ENCODE measurements at regions not wholly inside any gene's neighbourhood (a gene's known extent, or its start where the extent isn't known, plus 50 kb on each side); places are given as distances from the start of the nearest gene placed in this dataset.
A peak's percentile ranks its signal among the peaks of the same experiment; 100 is the strongest.

DNA sequence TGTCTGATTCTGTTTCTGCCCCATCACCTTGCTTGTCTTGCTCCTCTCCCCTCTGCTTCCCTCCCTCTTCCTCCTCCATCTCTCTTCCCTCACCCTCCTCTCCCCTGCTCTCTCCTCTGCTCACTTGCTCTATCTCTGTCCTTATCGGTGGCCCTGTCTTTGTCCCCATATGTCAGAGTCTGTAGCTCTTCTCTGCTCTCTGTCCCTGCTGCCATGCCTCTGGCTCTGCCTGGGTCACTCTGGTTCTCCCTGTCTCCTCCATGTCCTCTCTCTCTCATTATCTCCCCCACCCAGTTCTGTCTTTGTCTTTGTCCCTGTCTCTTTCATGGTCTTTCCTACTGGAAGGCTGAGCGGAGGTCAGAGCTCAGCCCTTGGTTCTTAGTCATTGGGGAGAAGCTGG is 169.1 kb upstream of the NLRP1 start:
- Mint-ChIP-seq H3K4me1 (peaks cover 3% of the 10 kb centered on the region), H3K4me3 (no peak overlapping the region), H3K27ac (no peak overlapping the region), H3K9me3 (no peaks in the 10 kb centered on the region), H3K36me3 (no peaks in the 10 kb centered on the region), H3K27me3 (ENCODE audit: insufficient read depth, low read depth) (peaks cover 10% of the 10 kb centered on the region)
- H3K9ac ChIP-seq, result no peak overlapping the region
- TF ChIP-seq, protein P1, sequence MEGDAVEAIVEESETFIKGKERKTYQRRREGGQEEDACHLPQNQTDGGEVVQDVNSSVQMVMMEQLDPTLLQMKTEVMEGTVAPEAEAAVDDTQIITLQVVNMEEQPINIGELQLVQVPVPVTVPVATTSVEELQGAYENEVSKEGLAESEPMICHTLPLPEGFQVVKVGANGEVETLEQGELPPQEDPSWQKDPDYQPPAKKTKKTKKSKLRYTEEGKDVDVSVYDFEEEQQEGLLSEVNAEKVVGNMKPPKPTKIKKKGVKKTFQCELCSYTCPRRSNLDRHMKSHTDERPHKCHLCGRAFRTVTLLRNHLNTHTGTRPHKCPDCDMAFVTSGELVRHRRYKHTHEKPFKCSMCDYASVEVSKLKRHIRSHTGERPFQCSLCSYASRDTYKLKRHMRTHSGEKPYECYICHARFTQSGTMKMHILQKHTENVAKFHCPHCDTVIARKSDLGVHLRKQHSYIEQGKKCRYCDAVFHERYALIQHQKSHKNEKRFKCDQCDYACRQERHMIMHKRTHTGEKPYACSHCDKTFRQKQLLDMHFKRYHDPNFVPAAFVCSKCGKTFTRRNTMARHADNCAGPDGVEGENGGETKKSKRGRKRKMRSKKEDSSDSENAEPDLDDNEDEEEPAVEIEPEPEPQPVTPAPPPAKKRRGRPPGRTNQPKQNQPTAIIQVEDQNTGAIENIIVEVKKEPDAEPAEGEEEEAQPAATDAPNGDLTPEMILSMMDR (IDR thresholded peaks at IDR 0.05), result no peak
- TF ChIP-seq EZH2 (IDR thresholded peaks at IDR 0.05) (no peak), EZH2phosphoT487 (IDR thresholded peaks at IDR 0.05) (no peak)
- no peak overlapping the region for H2AFZ ChIP-seq (replicated peaks)
- no peak for DNase-seq (ENCODE audit: low spot score)
- no peak overlapping the region for H3K4me3 ChIP-seq
- H3K27ac ChIP-seq, result no peak overlapping the region
- no peaks in the 10 kb centered on the region for H3K9me3 ChIP-seq (ENCODE audit: low read depth)
- no peaks in the 10 kb centered on the region for H4K20me1 ChIP-seq (ENCODE audit: low read depth)
- no peaks in the 10 kb centered on the region for H3K4me1 ChIP-seq
- H3K36me3 ChIP-seq, result no peaks in the 10 kb centered on the region
- no peak overlapping the region for H3K4me2 ChIP-seq
- H3K27me3 ChIP-seq, result no peaks in the 10 kb centered on the region
- no peaks in the 10 kb centered on the region for H3F3A ChIP-seq (ENCODE audit: low read depth)
- no peaks in the 10 kb centered on the region for H3K79me2 ChIP-seq (ENCODE audit: low read depth)

DNA sequence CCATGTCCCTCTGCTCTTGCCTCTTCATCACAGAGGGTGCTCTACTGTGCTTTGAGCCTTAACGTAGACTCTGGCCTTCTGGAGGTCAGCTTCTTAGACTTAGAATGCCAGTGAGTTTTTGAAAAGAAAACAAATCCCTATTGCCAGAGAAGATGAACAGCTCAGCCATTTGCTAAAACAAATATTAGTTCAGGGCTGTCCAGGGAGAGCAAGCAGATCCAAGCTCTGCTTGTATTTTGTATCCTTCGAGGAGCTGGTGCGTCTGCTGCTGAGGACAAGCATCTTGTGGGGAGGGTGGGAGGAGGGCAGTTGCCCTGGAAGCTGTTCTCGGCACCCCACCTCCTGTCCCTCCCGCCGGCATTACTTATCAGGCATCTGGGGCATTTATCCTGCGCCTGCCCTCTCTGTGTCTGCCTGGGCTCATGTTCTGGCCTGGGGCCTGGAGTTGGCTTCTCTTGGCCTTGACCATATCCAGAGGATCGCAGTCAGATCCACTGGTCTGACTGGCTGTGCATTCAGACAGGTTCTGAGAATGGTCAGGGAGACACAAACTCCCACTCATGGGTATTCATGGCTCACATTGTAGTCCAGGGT is 173.1 kb upstream of the NLRP1 start:
- Histone ChIP-seq H3K79me2 (ENCODE audit: low read depth) (no peaks in the 10 kb centered on the region), H3K4me1 (no peaks in the 10 kb centered on the region), H3K9me3 (ENCODE audit: low read depth) (no peaks in the 10 kb centered on the region), H3K27ac (no peak overlapping the region), H3K27me3 (no peaks in the 10 kb centered on the region), H3K4me2 (no peak overlapping the region), H4K20me1 (ENCODE audit: low read depth) (no peaks in the 10 kb centered on the region), H2AFZ (replicated peaks) (no peak overlapping the region), H3K9ac (no peak overlapping the region), H3K36me3 (no peaks in the 10 kb centered on the region), H3K4me3 (no peak overlapping the region), H3F3A (ENCODE audit: low read depth) (no peaks in the 10 kb centered on the region)
- peaks cover 10% of the 10 kb centered on the region for H3K27me3 Mint-ChIP-seq (ENCODE audit: insufficient read depth, low read depth)
- H3K4me3 Mint-ChIP-seq, result no peak overlapping the region
- H3K36me3 Mint-ChIP-seq, result no peaks in the 10 kb centered on the region
- H3K9me3 Mint-ChIP-seq, result peaks cover 7% of the 10 kb centered on the region
- no peak for TF ChIP-seq EZH2phosphoT487 (IDR thresholded peaks at IDR 0.05)
- no peak for TF ChIP-seq EZH2 (IDR thresholded peaks at IDR 0.05)
- TF ChIP-seq, protein P1 (IDR thresholded peaks at IDR 0.05), result no peak
- H3K4me1 Mint-ChIP-seq, result no peaks in the 10 kb centered on the region
- H3K27ac Mint-ChIP-seq, result peak overlapping the region; percentile 36
- DNase-seq (ENCODE audit: low spot score), result no peak

DNA sequence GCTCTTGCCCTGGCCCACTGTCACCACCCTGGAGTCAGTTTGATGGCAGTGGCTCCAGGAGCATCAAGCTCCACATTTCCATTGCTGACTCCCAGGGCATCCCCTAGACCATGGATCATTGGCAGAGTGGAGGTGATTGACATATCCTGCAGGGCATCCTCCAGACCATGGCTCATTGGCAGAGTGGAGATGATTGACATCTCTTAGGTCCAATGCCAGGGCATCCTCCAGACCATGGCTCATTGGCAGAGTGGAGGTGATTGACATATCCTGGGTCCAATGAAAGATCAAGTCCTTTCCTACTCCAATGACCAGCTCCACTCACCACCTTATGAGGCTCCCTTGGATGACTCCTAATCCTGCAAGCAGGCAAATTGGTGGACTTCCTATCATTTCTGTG is 174.3 kb upstream of the NLRP1 start:
- H3K79me2 ChIP-seq (ENCODE audit: low read depth), result no peaks in the 10 kb centered on the region
- Mint-ChIP-seq H3K9me3 (peaks cover 8% of the 10 kb centered on the region), H3K36me3 (peaks cover 2% of the 10 kb centered on the region), H3K27me3 (ENCODE audit: insufficient read depth, low read depth) (peaks cover 10% of the 10 kb centered on the region), H3K27ac (no peak overlapping the region), H3K4me1 (peaks cover 8% of the 10 kb centered on the region), H3K4me3 (no peak overlapping the region)
- H2AFZ ChIP-seq (replicated peaks), result no peak overlapping the region
- H3K9me3 ChIP-seq (ENCODE audit: low read depth), result no peaks in the 10 kb centered on the region
- no peaks in the 10 kb centered on the region for H3F3A ChIP-seq (ENCODE audit: low read depth)
- no peak overlapping the region for H3K9ac ChIP-seq
- H4K20me1 ChIP-seq (ENCODE audit: low read depth), result no peaks in the 10 kb centered on the region
- TF ChIP-seq EZH2 (IDR thresholded peaks at IDR 0.05) (no peak), EZH2phosphoT487 (IDR thresholded peaks at IDR 0.05) (no peak)
- TF ChIP-seq, protein P1 (IDR thresholded peaks at IDR 0.05), result no peak
- peak; percentile 39 for DNase-seq (ENCODE audit: low spot score)
- H3K36me3 ChIP-seq, result no peaks in the 10 kb centered on the region
- no peaks in the 10 kb centered on the region for H3K4me1 ChIP-seq
- no peak overlapping the region for H3K27ac ChIP-seq
- H3K4me3 ChIP-seq, result no peak overlapping the region
- H3K4me2 ChIP-seq, result no peak overlapping the region
- no peaks in the 10 kb centered on the region for H3K27me3 ChIP-seq
